Endothelial cell of umbilical vein (primary cell): ENCODE measurements at regions not wholly inside any gene's neighbourhood (a gene's known extent, or its start where the extent isn't known, plus 50 kb on each side); places are given as distances from the start of the nearest gene placed in this dataset.

ENCODE experiments used
- BruUV-seq: library from RNA; stranded (reverse); fragments of 400-500 nt; replicated peaks from 2 replicates; lab custom pipeline; 2021; lab: Mats Ljungman, UMichigan
- CTCF ChIA-PET: fragments of 300-600, 350-600 bp; sonication (Branson Sonifier 250); formaldehyde crosslinking; loops from one replicate; lab custom pipeline; 2021; ENCODE audit warnings: antibody characterized with exemption, inconsistent platforms; lab: Charles Lee
- POLR2A ChIA-PET: fragments of 300-600, 350-600 bp; sonication (Branson Sonifier 250); formaldehyde crosslinking; loops from one replicate; lab custom pipeline; 2021; ENCODE audit warnings: antibody characterized with exemption, inconsistent platforms; lab: Charles Lee
- DNase-seq: peaks from one replicate; pipeline ENCODE4 v3.0.0-alpha.2; 2011; ENCODE audit warnings: low read depth, low spot score
- FAIRE-seq: peaks from 2 replicates; lab custom pipeline; 2011; peaks lifted over from hg19 to GRCh38; lab: Jason Lieb, UNC
- H2AFZ ChIP-seq: 2 replicates; pipeline ENCODE4 v1.6.0; 2012; ENCODE audit warnings: low read depth, low read length, control low read depth, inconsistent platforms
- H3K27ac ChIP-seq: 2 replicates; pipeline ENCODE4 v1.5.1; 2011; ENCODE audit warnings: low read depth, mild to moderate bottlenecking, control low read depth, low read length, moderate library complexity; ENCODE audit not compliant: insufficient read depth
- H3K27me3 ChIP-seq, 2 experiments: 2 replicates each; pipeline versions ENCODE4 v1.6.0 to v1.6.1; 2011; ENCODE audit warnings: low read length in 2 of 2, mixed read lengths in 1 of 2; ENCODE audit not compliant: control insufficient read depth in 2 of 2, insufficient read depth in 2 of 2
- H3K36me3 ChIP-seq, 2 experiments: 2 replicates in 1 of 2; 3 replicates in 1 of 2; pipeline ENCODE4 v1.5.1; 2011; ENCODE audit warnings: low read length in 2 of 2, mild to moderate bottlenecking in 1 of 2, moderate library complexity in 1 of 2; ENCODE audit not compliant: control insufficient read depth in 2 of 2, insufficient read depth in 2 of 2; ENCODE audit errors: extremely low read depth in 1 of 2
- H3K4me1 ChIP-seq: 3 replicates; pipeline ENCODE4 v1.5.1; 2011; ENCODE audit warnings: mild to moderate bottlenecking, low read length; ENCODE audit not compliant: control insufficient read depth, insufficient read depth; ENCODE audit errors: extremely low read depth
- H3K4me2 ChIP-seq: 2 replicates; pipeline ENCODE4 v1.6.1; 2011; ENCODE audit warnings: low read length, control low read depth, mixed read lengths; ENCODE audit not compliant: insufficient read depth
- H3K4me3 ChIP-seq, 3 experiments: fragments of 200-600 bp in 1 of 3; sonication (generic), shearing (Covaris generic) in 1 of 3; replicated peaks in 1 of 3; 2 replicates each; pipeline ENCODE4 v1.5.1; 2011 to 2016; ENCODE audit warnings: control low read depth in 3 of 3, low read length in 3 of 3, mild to moderate bottlenecking in 2 of 3, inconsistent platforms in 1 of 3, low read depth in 1 of 3, moderate library complexity in 1 of 3; ENCODE audit not compliant: insufficient read depth in 1 of 3
- H3K79me2 ChIP-seq: 2 replicates; pipeline ENCODE4 v1.6.0; 2012; ENCODE audit warnings: low read length, inconsistent platforms; ENCODE audit not compliant: control insufficient read depth, insufficient read depth
- H3K9ac ChIP-seq: replicated peaks from 2 replicates; pipeline ENCODE3; 2011; ENCODE audit warnings: low read length, control low read depth; ENCODE audit not compliant: insufficient read depth; ENCODE audit errors: extremely low read depth
- H3K9me1 ChIP-seq: replicated peaks from 3 replicates; pipeline ENCODE4 v1.6.0; 2011; ENCODE audit warnings: mild to moderate bottlenecking, low read length; ENCODE audit not compliant: control insufficient read depth, insufficient read depth; ENCODE audit errors: extremely low read depth
- H3K9me3 ChIP-seq: replicated peaks from 2 replicates; pipeline ENCODE4 v1.5.1; 2012; ENCODE audit warnings: low read length, inconsistent platforms; ENCODE audit not compliant: control insufficient read depth, insufficient read depth
- H4K20me1 ChIP-seq: replicated peaks from 2 replicates; pipeline ENCODE3; 2011; ENCODE audit warnings: mild to moderate bottlenecking, low read length; ENCODE audit not compliant: control insufficient read depth, insufficient read depth; ENCODE audit errors: extremely low read depth
- EZH2 ChIP-seq: IDR thresholded peaks from 2 replicates; pipeline ENCODE4 v1.6.1; 2012; ENCODE audit warnings: borderline replicate concordance, low read depth, mild to moderate bottlenecking, moderate library complexity, low read length, inconsistent platforms; ENCODE audit not compliant: severe bottlenecking
- FOS ChIP-seq: IDR thresholded peaks from 2 replicates; pipeline ENCODE4 v1.6.1; 2011; ENCODE audit warnings: mild to moderate bottlenecking, low read length, moderate library complexity, borderline replicate concordance; ENCODE audit not compliant: insufficient read depth
- GATA2 ChIP-seq: IDR thresholded peaks from 2 replicates; pipeline ENCODE4 v1.7.0; 2011; ENCODE audit warnings: low read depth, mild to moderate bottlenecking, moderate library complexity, mixed read lengths, low read length; ENCODE audit not compliant: insufficient read length, insufficient read depth
- JUN ChIP-seq: IDR thresholded peaks from 2 replicates; pipeline ENCODE4 v1.6.1; 2011; ENCODE audit warnings: borderline replicate concordance, low read depth; ENCODE audit not compliant: insufficient read length, insufficient read depth
- MYC ChIP-seq: IDR thresholded peaks from one replicate; pipeline ENCODE4 v1.6.1; 2011; ENCODE audit warnings: mild to moderate bottlenecking, low read depth, low read length
- POLR2A ChIP-seq: IDR thresholded peaks from 2 replicates; pipeline ENCODE4 v1.6.1; 2012; ENCODE audit warnings: low read depth, mild to moderate bottlenecking, control low read depth, low read length
- POLR2AphosphoS5 ChIP-seq: IDR thresholded peaks from 2 replicates; pipeline ENCODE4 v1.6.1; 2012; ENCODE audit warnings: low read depth, mild to moderate bottlenecking, control low read depth, low read length, moderate library complexity; ENCODE audit not compliant: insufficient read depth
- dilution Hi-C: fragments of 300-500 bp; cut with MboI; formaldehyde crosslinking; loops from one replicate; pipeline ENCODE4 v1.15.0; 2019; ENCODE audit warnings: low sequenced_read_pairs; ENCODE audit not compliant: extremely low pct_ligation_motif_present
- intact Hi-C: fragments of 100-400 bp; cut with micrococcal nuclease; formaldehyde crosslinking; loops from one replicate; pipeline ENCODE4 v1.10.0; 2022
- TF ChIP-seq, protein P1 (sequence below): IDR thresholded peaks from 2 replicates; pipeline ENCODE4 v1.6.1; 2011; ENCODE audit not compliant: insufficient read depth, insufficient read length
- TF ChIP-seq, protein P2 (sequence below), 2 donors: IDR thresholded peaks; 1 replicate in 1 of 2; 2 replicates in 1 of 2; pipeline ENCODE4 v1.5.1; 2011; ENCODE audit warnings: low read length in 2 of 2, mild to moderate bottlenecking in 2 of 2, moderate library complexity in 2 of 2, control low read depth in 1 of 2, inconsistent platforms in 1 of 2, low read depth in 1 of 2; ENCODE audit not compliant: insufficient read depth in 1 of 2; ENCODE audit errors: extremely low read depth in 1 of 2

DNA sequence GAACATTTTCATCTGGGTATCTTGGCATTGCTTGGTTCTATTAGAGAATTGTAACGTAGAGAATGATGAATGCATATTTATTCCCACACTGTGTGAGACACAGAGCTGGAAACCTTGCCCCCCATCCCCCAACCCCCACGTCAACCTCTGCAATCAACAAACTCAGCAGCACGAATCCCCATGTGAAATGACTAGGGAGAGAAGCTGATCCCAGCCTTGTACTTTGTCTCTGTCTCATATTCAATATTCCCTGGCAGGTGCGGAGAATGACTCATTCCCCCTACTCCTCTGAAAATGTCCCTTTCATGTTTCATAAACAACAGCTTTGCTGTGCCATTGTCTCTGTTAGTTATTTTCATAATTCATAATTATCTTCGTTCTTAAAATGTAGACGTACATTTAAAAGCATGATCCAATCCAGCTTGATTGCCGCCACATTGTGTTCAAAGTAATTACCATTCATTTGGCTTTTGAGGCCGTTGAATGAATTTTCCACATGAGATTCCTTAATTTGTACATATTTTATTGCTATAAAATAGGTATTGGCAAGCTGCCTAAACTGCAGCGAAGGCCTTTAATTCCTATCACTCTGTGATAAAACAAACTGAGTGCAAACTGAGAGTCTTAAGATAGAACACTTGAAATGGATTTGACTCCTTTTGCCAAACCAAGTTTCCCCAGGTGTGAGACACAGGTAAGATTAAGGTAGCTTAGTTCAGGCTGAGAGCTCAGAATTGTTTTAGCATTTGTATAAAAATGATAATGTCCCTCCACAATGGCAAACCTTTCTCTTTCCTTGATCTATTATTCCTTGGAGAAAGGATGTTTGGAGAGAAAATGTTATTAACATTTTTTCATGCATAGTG, 920.2 kb downstream of the TYW1 start:
- no peak overlapping the region for H3K9ac ChIP-seq
- DNase-seq (no peak), FAIRE-seq (no peak)
- no peaks in the 10 kb centered on the region for H3K4me1 ChIP-seq
- H3K9me1 ChIP-seq: no peaks in the 10 kb centered on the region
- no peaks in the 10 kb centered on the region for H3K9me3 ChIP-seq
- H3K27me3 ChIP-seq: no peaks in the 10 kb centered on the region
- dilution Hi-C loops (no loop called here), intact Hi-C loops (no loop called here)
- H2AFZ ChIP-seq: no peak overlapping the region
- H3K27ac ChIP-seq: no peak overlapping the region
- H3K4me2 ChIP-seq: no peak overlapping the region
- H3K36me3 ChIP-seq: no peaks in the 10 kb centered on the region
- H3K79me2 ChIP-seq: no peaks in the 10 kb centered on the region
- POLR2A ChIA-PET: no interaction called here
- no peaks in the 10 kb centered on the region for H4K20me1 ChIP-seq
- no TSS peak for BruUV-seq
- H3K4me3 ChIP-seq: no peak overlapping the region
- TF ChIP-seq, protein P1, sequence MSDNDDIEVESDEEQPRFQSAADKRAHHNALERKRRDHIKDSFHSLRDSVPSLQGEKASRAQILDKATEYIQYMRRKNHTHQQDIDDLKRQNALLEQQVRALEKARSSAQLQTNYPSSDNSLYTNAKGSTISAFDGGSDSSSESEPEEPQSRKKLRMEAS: no peak
- TF ChIP-seq EZH2 (no peak), GATA2 (no peak), POLR2AphosphoS5 (no peak), JUN (no peak)
- CTCF ChIA-PET: no interaction called here

DNA sequence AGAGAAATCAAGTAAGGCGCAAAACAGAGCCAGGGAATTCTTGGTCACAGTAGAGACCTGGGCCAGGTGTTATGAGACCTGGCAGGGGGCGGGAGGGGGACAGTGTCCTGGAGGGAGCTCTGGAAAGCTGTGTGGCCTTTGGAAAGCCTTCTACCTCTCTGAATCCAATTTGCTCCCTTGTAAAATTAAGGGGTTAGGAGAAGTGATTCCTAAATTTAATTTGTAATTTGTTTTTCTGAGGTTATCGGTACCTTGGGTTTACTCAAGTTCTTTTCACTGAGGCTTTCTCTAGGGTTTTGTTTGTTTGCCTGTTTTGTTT, 920.8 kb downstream of the TYW1 start:
- H3K9me3 ChIP-seq: no peaks in the 10 kb centered on the region
- POLR2A ChIA-PET: no interaction called here
- H2AFZ ChIP-seq: no peak overlapping the region
- H3K9me1 ChIP-seq: no peaks in the 10 kb centered on the region
- no peak overlapping the region for H3K27ac ChIP-seq
- H3K4me2 ChIP-seq: no peak overlapping the region
- H3K9ac ChIP-seq: no peak overlapping the region
- no TSS peak for BruUV-seq
- TF ChIP-seq, protein P2, sequence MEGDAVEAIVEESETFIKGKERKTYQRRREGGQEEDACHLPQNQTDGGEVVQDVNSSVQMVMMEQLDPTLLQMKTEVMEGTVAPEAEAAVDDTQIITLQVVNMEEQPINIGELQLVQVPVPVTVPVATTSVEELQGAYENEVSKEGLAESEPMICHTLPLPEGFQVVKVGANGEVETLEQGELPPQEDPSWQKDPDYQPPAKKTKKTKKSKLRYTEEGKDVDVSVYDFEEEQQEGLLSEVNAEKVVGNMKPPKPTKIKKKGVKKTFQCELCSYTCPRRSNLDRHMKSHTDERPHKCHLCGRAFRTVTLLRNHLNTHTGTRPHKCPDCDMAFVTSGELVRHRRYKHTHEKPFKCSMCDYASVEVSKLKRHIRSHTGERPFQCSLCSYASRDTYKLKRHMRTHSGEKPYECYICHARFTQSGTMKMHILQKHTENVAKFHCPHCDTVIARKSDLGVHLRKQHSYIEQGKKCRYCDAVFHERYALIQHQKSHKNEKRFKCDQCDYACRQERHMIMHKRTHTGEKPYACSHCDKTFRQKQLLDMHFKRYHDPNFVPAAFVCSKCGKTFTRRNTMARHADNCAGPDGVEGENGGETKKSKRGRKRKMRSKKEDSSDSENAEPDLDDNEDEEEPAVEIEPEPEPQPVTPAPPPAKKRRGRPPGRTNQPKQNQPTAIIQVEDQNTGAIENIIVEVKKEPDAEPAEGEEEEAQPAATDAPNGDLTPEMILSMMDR (IDR thresholded peaks at IDR 0.05; ENCODE audit: extremely low read depth in 1 of 2, insufficient read depth in 1 of 2, low read depth in 1 of 2, low read length in 2 of 2): no peak
- TF ChIP-seq JUN (no peak), FOS (no peak), EZH2 (no peak), POLR2AphosphoS5 (no peak), POLR2A (no peak), GATA2 (no peak), MYC (no peak)
- TF ChIP-seq, protein P1: no peak
- dilution Hi-C loops (no loop called here), intact Hi-C loops (no loop called here)
- no peaks in the 10 kb centered on the region for H3K79me2 ChIP-seq
- H3K4me3 ChIP-seq: no peak overlapping the region
- FAIRE-seq: no peak
- no peaks in the 10 kb centered on the region for H4K20me1 ChIP-seq
- CTCF ChIA-PET: no interaction called here
- H3K4me1 ChIP-seq: no peaks in the 10 kb centered on the region
- no peaks in the 10 kb centered on the region for H3K36me3 ChIP-seq
- no peaks in the 10 kb centered on the region for H3K27me3 ChIP-seq
- DNase-seq: no peak
